SU-DHL-6 (cell line): ENCODE measurements at regions not wholly inside any gene's neighbourhood (a gene's known extent, or its start where the extent isn't known, plus 50 kb on each side); places are given as distances from the start of the nearest gene placed in this dataset.

ENCODE experiments used
- H2AFZ ChIP-seq: fragments of 200-600 bp; sonication (generic); 2 replicates; pipeline ENCODE4 v1.6.1; 2014; ENCODE audit warnings: low read depth, mild to moderate bottlenecking, moderate library complexity, mixed read lengths, antibody characterized with exemption, low read length; ENCODE audit not compliant: severe bottlenecking
- H3F3A ChIP-seq: fragments of 200-600 bp; shearing (Covaris generic); 2 replicates; pipeline ENCODE4 v1.6.0; 2016; ENCODE audit warnings: antibody characterized with exemption, mild to moderate bottlenecking; ENCODE audit not compliant: insufficient read depth
- H3K27ac ChIP-seq: fragments of 200-600 bp; sonication (generic); 2 replicates; pipeline ENCODE4 v1.5.1; 2016; ENCODE audit warnings: low read depth, mild to moderate bottlenecking, low read length, moderate library complexity, mixed read lengths
- H3K27me3 ChIP-seq: fragments of 200-600 bp; sonication (generic), shearing (Covaris generic); 2 replicates; pipeline ENCODE4 v1.6.0; 2014; ENCODE audit warnings: mild to moderate bottlenecking, low read length
- H3K36me3 ChIP-seq: fragments of 200-600 bp; sonication (generic); 2 replicates; pipeline ENCODE4 v1.6.1; 2014; ENCODE audit warnings: mild to moderate bottlenecking, low read length, mixed read lengths
- H3K4me2 ChIP-seq: fragments of 300-600, 200-600 bp; shearing (Covaris generic), sonication (generic); 2 replicates; pipeline ENCODE4 v1.6.0; 2014; ENCODE audit warnings: low read length, low read depth, mild to moderate bottlenecking; ENCODE audit not compliant: poor library complexity, severe bottlenecking
- H3K4me3 ChIP-seq: fragments of 200-600 bp; sonication (generic); 2 replicates; pipeline ENCODE4 v1.5.1; 2014; ENCODE audit warnings: antibody characterized with exemption, low read length, mild to moderate bottlenecking, mixed read lengths; ENCODE audit not compliant: insufficient read depth, poor library complexity, severe bottlenecking
- H3K79me2 ChIP-seq: fragments of 200-600 bp; sonication (generic); 2 replicates; pipeline ENCODE4 v1.6.1; 2014; ENCODE audit warnings: mild to moderate bottlenecking, low read length, moderate library complexity; ENCODE audit not compliant: insufficient read depth
- H3K9ac ChIP-seq: fragments of 200-600 bp; sonication (generic); 2 replicates; pipeline ENCODE4 v1.7.0; 2014; ENCODE audit warnings: mild to moderate bottlenecking, low read length
- H3K9me2 ChIP-seq: fragments of 200-600 bp; sonication (generic); replicated peaks from 2 replicates; pipeline ENCODE4 v1.6.1; 2014; ENCODE audit warnings: low read length; ENCODE audit not compliant: insufficient read depth
- H3K9me3 ChIP-seq: fragments of 200-600 bp; sonication (generic); 2 replicates; pipeline ENCODE4 v1.6.1; 2014; ENCODE audit warnings: low read length, mixed read lengths; ENCODE audit not compliant: insufficient read depth
- H4K20me1 ChIP-seq: fragments of 200-600 bp; sonication (generic); 2 replicates; pipeline ENCODE4 v1.6.1; 2014; ENCODE audit warnings: low read depth, mild to moderate bottlenecking, antibody characterized with exemption, low read length, moderate library complexity, mixed read lengths
- CTCF ChIP-seq: fragments of 200-600 bp; sonication (generic); IDR thresholded peaks from one replicate; pipeline ENCODE4 v1.5.1; 2017; ENCODE audit warnings: antibody characterized with exemption, mild to moderate bottlenecking, low read length, moderate library complexity; ENCODE audit not compliant: insufficient read depth, poor library complexity, severe bottlenecking
- EZH2phosphoT487 ChIP-seq: fragments of 200-600 bp; sonication (generic), shearing (Covaris generic); conservative IDR thresholded peaks from 2 replicates; pipeline ENCODE4 v1.6.1; 2018; ENCODE audit warnings: mild to moderate bottlenecking, antibody characterized with exemption, low read length, moderate library complexity, mixed read lengths

- Histone ChIP-seq H3K9me3 (no peaks in the 10 kb centered on the region), H3K27me3 (no peaks in the 10 kb centered on the region), H3F3A (no peaks in the 10 kb centered on the region), H3K4me3 (no peak overlapping the region), H3K9ac (no peak overlapping the region), H3K9me2 (no peaks in the 10 kb centered on the region), H4K20me1 (no peaks in the 10 kb centered on the region), H3K4me2 (no peak overlapping the region), H3K36me3 (no peaks in the 10 kb centered on the region), H3K27ac (no peak overlapping the region), H3K79me2 (no peaks in the 10 kb centered on the region), H2AFZ (no peak overlapping the region)
- TF ChIP-seq CTCF = no peak
- TF ChIP-seq EZH2phosphoT487 = no peak
Measured at GRCh38 chr2:142544173-142544572, 333.3 kb upstream of the KYNU start.

- no peaks in the 10 kb centered on the region for H3F3A ChIP-seq
- H3K36me3 ChIP-seq = no peaks in the 10 kb centered on the region
- no peaks in the 10 kb centered on the region for H3K79me2 ChIP-seq
- H3K27me3 ChIP-seq = no peaks in the 10 kb centered on the region
- no peaks in the 10 kb centered on the region for H4K20me1 ChIP-seq
- no peaks in the 10 kb centered on the region for H3K9me3 ChIP-seq
- no peak overlapping the region for H3K4me2 ChIP-seq
- no peak overlapping the region for H3K4me3 ChIP-seq
- H3K27ac ChIP-seq = no peak overlapping the region
- H3K9me2 ChIP-seq = no peaks in the 10 kb centered on the region
- no peak overlapping the region for H3K9ac ChIP-seq
- no peak overlapping the region for H2AFZ ChIP-seq
- TF ChIP-seq CTCF (no peak), EZH2phosphoT487 (no peak)
Measured at GRCh38 chr2:142542431-142542910, 335.0 kb upstream of the KYNU start.

GRCh38 chr2:142536966-142537365 lies 340.5 kb upstream of the KYNU start:
- H3K36me3 ChIP-seq = no peaks in the 10 kb centered on the region
- TF ChIP-seq EZH2phosphoT487 (no peak), CTCF (no peak)
- H3K27ac ChIP-seq = no peak overlapping the region
- no peaks in the 10 kb centered on the region for H3K9me3 ChIP-seq
- H3F3A ChIP-seq = no peaks in the 10 kb centered on the region
- no peak overlapping the region for H3K4me3 ChIP-seq
- H3K9ac ChIP-seq = no peak overlapping the region
- H3K9me2 ChIP-seq = no peaks in the 10 kb centered on the region
- H2AFZ ChIP-seq = no peak overlapping the region
- no peaks in the 10 kb centered on the region for H3K27me3 ChIP-seq
- no peaks in the 10 kb centered on the region for H3K79me2 ChIP-seq
- H4K20me1 ChIP-seq = no peaks in the 10 kb centered on the region
- no peak overlapping the region for H3K4me2 ChIP-seq
